Mesendoderm (in vitro differentiated cells): ENCODE measurements at regions not wholly inside any gene's neighbourhood (a gene's known extent, or its start where the extent isn't known, plus 50 kb on each side); places are given as distances from the start of the nearest gene placed in this dataset.
"Not testable (repeated sequence)": the region's sequence is repeated elsewhere in the genome, so short reads cannot be mapped to it uniquely, and the experiment has no call there.

Experiments
- DNase-seq: peaks from one replicate; pipeline ENCODE4 v3.0.0; 2013
- H2AK5ac ChIP-seq: 2 replicates; pipeline ENCODE4 v1.6.1; 2013; ENCODE audit warnings: low read length, inconsistent platforms
- H2BK120ac ChIP-seq: 2 replicates; pipeline ENCODE4 v1.6.1; 2013; ENCODE audit warnings: low read depth, mild to moderate bottlenecking, low read length, moderate library complexity, mixed read lengths
- H2BK15ac ChIP-seq: replicated peaks from 2 replicates; pipeline ENCODE4 v1.6.1; 2013; ENCODE audit warnings: low read depth, mild to moderate bottlenecking, moderate library complexity
- H2BK5ac ChIP-seq: 2 replicates; pipeline ENCODE4 v1.6.1; 2013; ENCODE audit warnings: low read length, inconsistent platforms
- H3K18ac ChIP-seq: 2 replicates; pipeline ENCODE4 v1.6.1; 2013; ENCODE audit warnings: mild to moderate bottlenecking, low read length, mixed read lengths
- H3K23ac ChIP-seq: one replicate; pipeline ENCODE4 v1.6.1; 2013; ENCODE audit warnings: low read length
- H3K27ac ChIP-seq: 2 replicates; pipeline ENCODE4 v1.5.1; 2013; ENCODE audit warnings: low read depth, mild to moderate bottlenecking, inconsistent platforms, low read length, moderate library complexity
- H3K27me3 ChIP-seq: 2 replicates; pipeline ENCODE4 v1.6.1; 2013; ENCODE audit warnings: low read length, control low read depth, mild to moderate bottlenecking, inconsistent platforms; ENCODE audit not compliant: insufficient read depth, poor library complexity
- H3K36me3 ChIP-seq: 2 replicates; pipeline ENCODE4 v1.6.1; 2013; ENCODE audit warnings: low read length, inconsistent platforms; ENCODE audit not compliant: control insufficient read depth, insufficient read depth
- H3K4ac ChIP-seq: one replicate; pipeline ENCODE4 v1.6.1; 2013; ENCODE audit warnings: low read depth, mild to moderate bottlenecking, low read length, moderate library complexity
- H3K4me1 ChIP-seq: 2 replicates; pipeline ENCODE4 v1.6.1; 2013; ENCODE audit warnings: low read depth, low read length, inconsistent platforms; ENCODE audit not compliant: control insufficient read depth
- H3K4me2 ChIP-seq: 2 replicates; pipeline ENCODE4 v1.6.1; 2013; ENCODE audit warnings: low read length
- H3K4me3 ChIP-seq: 2 replicates; pipeline ENCODE4 v1.5.1; 2013; ENCODE audit warnings: mild to moderate bottlenecking, low read length
- H3K56ac ChIP-seq: one replicate; pipeline ENCODE4 v1.6.1; 2013; ENCODE audit warnings: low read length
- H3K79me1 ChIP-seq: 2 replicates; pipeline ENCODE4 v1.6.1; 2013; ENCODE audit warnings: low read length, inconsistent platforms
- H3K79me2 ChIP-seq: 2 replicates; pipeline ENCODE4 v1.6.1; 2013; ENCODE audit warnings: mild to moderate bottlenecking, low read length; ENCODE audit not compliant: control insufficient read depth, insufficient read depth
- H3K9ac ChIP-seq: 2 replicates; pipeline ENCODE4 v1.6.1; 2013; ENCODE audit warnings: low read length, inconsistent platforms
- H4K5ac ChIP-seq: one replicate; pipeline ENCODE4 v1.6.1; 2013; ENCODE audit warnings: low read length
- H4K8ac ChIP-seq: one replicate; pipeline ENCODE4 v1.6.1; 2013; ENCODE audit warnings: low read depth, mild to moderate bottlenecking, control low read depth, low read length, moderate library complexity
- WGBS: extraction: QIAGEN DNeasy Blood & Tissue Kit; methylation state at CpG from one replicate; pipeline ENCODE4 v1.1.7; 2013; ENCODE audit warnings: low lambda C conversion rate, missing lambda C conversion rate; ENCODE audit not compliant: insufficient coverage; ENCODE audit errors: extremely low coverage; 5-methylcytosine and 5-hydroxymethylcytosine counted together

DNA sequence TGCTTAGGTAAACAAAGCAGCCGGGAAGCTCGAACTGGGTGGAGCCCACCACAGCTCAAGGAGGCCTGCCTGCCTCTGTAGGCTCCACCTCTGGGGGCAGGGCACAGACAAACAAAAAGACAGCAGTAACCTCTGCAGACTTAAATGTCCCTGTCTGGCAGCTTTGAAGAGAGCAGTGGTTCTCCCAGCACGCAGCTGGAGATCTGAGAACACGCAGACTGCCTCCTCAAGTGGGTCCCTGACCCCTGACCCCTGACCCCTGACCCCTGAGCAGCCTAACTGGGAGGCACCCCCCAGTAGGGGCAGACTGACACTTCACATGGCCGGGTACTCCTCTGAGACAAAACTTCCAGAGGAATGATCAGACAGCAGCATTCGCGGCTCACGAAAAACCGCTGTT is 214.6 kb upstream of the STS start:
- not testable (repeated sequence) for H3K79me1 ChIP-seq, DNase-seq, H3K4ac ChIP-seq, H3K4me1 ChIP-seq, H3K79me2 ChIP-seq, H3K56ac ChIP-seq, H3K4me3 ChIP-seq, H3K9ac ChIP-seq, H2BK5ac ChIP-seq, H2BK120ac ChIP-seq, H3K27ac ChIP-seq, H3K36me3 ChIP-seq, H2BK15ac ChIP-seq, H3K27me3 ChIP-seq, H2AK5ac ChIP-seq, H4K8ac ChIP-seq, H4K5ac ChIP-seq, H3K4me2 ChIP-seq, H3K18ac ChIP-seq, H3K23ac ChIP-seq
- WGBS: no CpG with 5 or more reads among the region's 9 CpGs

DNA sequence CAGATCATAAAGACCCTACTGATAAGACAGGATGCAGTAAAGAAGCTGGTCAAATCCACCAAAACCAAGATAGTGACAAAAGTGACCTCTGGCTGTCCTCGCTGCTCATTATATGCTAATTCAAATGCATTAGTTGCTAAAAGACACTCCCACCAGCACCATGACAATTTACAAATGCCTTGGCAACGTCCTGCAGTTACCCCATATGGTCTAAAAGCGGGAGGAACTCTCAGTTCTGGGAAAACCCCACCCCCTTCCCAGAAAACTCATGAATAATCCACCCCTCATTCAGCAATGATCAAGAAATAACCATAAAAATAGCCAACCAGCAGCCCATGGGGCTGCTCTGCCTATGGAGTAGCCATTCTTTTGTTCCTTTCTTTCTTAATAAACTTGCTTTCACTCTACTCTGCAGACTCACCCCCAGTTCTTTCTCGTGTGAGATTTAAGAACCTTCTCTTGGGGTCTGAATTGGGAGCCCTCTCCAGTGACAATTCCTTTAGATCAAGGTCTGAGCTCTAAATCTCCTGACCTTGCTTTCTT is 217.1 kb upstream of the STS start:
- Histone ChIP-seq H3K9ac (no peak overlapping the region), H3K4ac (no peak overlapping the region), H2BK120ac (no peak overlapping the region), H3K18ac (no peak overlapping the region), H3K4me3 (no peak overlapping the region), H4K5ac (no peak overlapping the region), H3K4me2 (no peak overlapping the region), H2BK15ac (no peak overlapping the region), H3K79me1 (no peaks in the 10 kb centered on the region), H3K36me3 (no peaks in the 10 kb centered on the region), H3K27ac (no peak overlapping the region), H3K27me3 (no peaks in the 10 kb centered on the region), H3K56ac (no peak overlapping the region), H2BK5ac (no peak overlapping the region), H2AK5ac (no peak overlapping the region), H3K23ac (no peak overlapping the region), H3K4me1 (no peaks in the 10 kb centered on the region), H3K79me2 (no peaks in the 10 kb centered on the region), H4K8ac (no peak overlapping the region)
- no CpG with 5 or more reads among the region's 4 CpGs for WGBS
- DNase-seq: peak; percentile 75

DNA sequence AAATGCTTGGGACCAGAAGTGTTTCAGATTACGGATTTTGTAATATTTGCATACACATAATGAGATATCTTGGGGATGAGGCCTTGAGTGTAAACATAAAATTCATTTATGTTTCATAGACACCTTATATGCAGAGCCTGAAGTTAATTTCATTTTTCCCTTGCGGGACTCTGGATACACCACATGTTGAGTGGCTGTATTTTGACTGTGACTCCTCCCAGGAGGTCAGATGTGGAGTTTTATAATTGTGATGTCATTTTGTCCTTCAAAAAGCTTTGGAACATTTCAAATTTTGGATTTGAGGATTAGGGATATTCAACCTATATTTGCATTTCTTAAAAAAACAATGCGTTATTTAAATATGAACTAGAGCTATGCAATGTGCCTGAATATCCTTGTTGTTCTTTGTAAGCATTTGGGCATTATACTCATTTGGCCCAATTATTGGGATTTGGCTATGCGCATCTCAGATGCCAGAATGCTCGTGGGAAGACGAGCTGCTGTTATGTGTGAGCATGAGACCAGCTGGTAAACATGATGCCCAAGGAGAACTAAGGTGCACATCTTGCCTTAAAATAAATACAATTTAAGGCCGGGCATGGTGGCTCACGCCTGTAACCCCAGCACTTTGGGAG is 223.0 kb upstream of the STS start:
- Histone ChIP-seq H4K5ac (no peak overlapping the region), H3K4me1 (no peaks in the 10 kb centered on the region), H4K8ac (no peak overlapping the region), H2BK120ac (no peak overlapping the region), H3K27ac (no peak overlapping the region), H3K4me3 (no peak overlapping the region), H3K4ac (no peak overlapping the region), H2BK15ac (no peak overlapping the region), H3K18ac (no peak overlapping the region), H3K27me3 (no peaks in the 10 kb centered on the region), H2BK5ac (no peak overlapping the region), H3K36me3 (no peaks in the 10 kb centered on the region), H3K79me1 (no peaks in the 10 kb centered on the region), H3K23ac (no peak overlapping the region), H3K56ac (no peak overlapping the region), H3K9ac (no peak overlapping the region), H3K4me2 (no peak overlapping the region), H3K79me2 (no peaks in the 10 kb centered on the region), H2AK5ac (no peak overlapping the region)
- no peak for DNase-seq
- WGBS: no CpG with 5 or more reads among the region's 8 CpGs

DNA sequence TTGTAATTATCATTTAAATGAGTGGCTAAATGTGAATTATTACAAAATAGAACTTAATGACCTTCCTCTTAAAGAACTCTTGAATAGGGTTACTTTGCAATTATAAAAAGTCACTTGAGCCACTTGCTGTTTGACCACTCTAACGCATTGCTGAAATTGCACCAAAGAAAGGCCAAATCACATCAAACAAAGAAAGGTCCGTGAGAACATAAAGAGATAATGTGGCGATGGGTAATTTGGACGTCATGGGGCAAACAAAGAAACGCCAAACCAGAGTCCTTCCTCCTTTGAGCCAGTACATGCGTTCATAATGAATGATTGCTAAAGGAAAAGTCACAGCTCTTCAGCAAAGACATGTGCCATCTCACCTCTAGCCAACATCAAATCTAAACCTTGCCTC is 229.8 kb upstream of the STS start:
- H3K4me1 ChIP-seq: no peaks in the 10 kb centered on the region
- no peak overlapping the region for H3K4me2 ChIP-seq
- no peak overlapping the region for H2AK5ac ChIP-seq
- H3K79me1 ChIP-seq: no peaks in the 10 kb centered on the region
- no peak overlapping the region for H3K56ac ChIP-seq
- H3K18ac ChIP-seq: no peak overlapping the region
- H3K4me3 ChIP-seq: no peak overlapping the region
- no peaks in the 10 kb centered on the region for H3K36me3 ChIP-seq
- no peak overlapping the region for H4K8ac ChIP-seq
- H3K23ac ChIP-seq: no peak overlapping the region
- H3K9ac ChIP-seq: no peak overlapping the region
- no peaks in the 10 kb centered on the region for H3K79me2 ChIP-seq
- no peak overlapping the region for H2BK15ac ChIP-seq
- no peak overlapping the region for H3K4ac ChIP-seq
- H2BK120ac ChIP-seq: no peak overlapping the region
- H2BK5ac ChIP-seq: no peak overlapping the region
- no peaks in the 10 kb centered on the region for H3K27me3 ChIP-seq
- DNase-seq: no peak
- no peak overlapping the region for H3K27ac ChIP-seq
- no peak overlapping the region for H4K5ac ChIP-seq
- no CpG with 5 or more reads among the region's 6 CpGs for WGBS

DNA sequence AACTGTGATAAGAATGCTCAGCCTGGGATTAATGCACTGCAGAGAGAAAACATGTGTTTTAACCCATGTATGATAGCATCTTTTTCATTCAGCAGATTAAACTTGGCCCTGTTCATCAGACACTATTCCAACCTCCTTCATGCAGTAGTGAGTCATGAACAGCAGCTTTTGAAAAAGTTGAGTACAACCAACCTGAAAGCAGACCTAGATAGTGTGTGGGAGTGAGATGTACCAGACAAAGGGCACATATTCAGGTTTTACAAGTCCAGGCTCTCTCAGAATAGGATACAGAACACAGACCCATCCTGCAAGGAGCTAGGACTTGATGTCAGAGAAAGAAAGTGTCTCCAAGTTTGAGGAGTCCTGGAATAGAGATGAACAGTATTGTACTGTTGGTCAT is 237.3 kb upstream of the STS start:
- no peaks in the 10 kb centered on the region for H3K36me3 ChIP-seq
- no peak overlapping the region for H3K27ac ChIP-seq
- no peaks in the 10 kb centered on the region for H3K79me2 ChIP-seq
- no peak overlapping the region for H3K23ac ChIP-seq
- H4K5ac ChIP-seq: no peak overlapping the region
- H4K8ac ChIP-seq: no peak overlapping the region
- DNase-seq: no peak
- no peak overlapping the region for H2AK5ac ChIP-seq
- H3K79me1 ChIP-seq: no peaks in the 10 kb centered on the region
- no peak overlapping the region for H3K56ac ChIP-seq
- no peak overlapping the region for H3K4ac ChIP-seq
- H3K27me3 ChIP-seq: no peaks in the 10 kb centered on the region
- H3K4me1 ChIP-seq: no peaks in the 10 kb centered on the region
- no peak overlapping the region for H3K18ac ChIP-seq
- H2BK5ac ChIP-seq: no peak overlapping the region
- no peak overlapping the region for H3K4me2 ChIP-seq
- H3K9ac ChIP-seq: no peak overlapping the region
- no peak overlapping the region for H2BK120ac ChIP-seq
- no peak overlapping the region for H2BK15ac ChIP-seq
- no peak overlapping the region for H3K4me3 ChIP-seq

DNA sequence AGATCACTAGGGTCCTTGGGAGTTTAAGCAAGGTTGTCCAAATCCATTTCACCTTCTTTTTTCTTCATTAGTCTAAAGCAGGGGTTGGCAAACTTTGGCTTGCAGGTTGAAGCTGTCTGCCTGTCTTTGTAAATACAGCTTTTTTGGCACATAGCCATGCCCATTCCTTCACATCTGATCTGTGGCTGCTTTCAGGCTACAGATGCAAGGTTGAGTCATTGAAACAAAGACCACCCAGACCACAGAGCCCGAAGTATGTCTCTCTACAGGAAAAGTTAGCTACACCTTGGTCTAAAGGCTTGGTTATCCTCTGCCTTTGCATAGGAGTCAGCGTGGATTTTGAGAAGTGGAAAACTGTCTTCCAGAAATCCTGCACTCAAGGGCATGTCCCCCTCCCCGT is 238.1 kb upstream of the STS start:
- Histone ChIP-seq H3K79me1 (no peaks in the 10 kb centered on the region), H4K5ac (no peak overlapping the region), H3K27ac (no peak overlapping the region), H3K56ac (no peak overlapping the region), H3K4me1 (no peaks in the 10 kb centered on the region), H3K27me3 (no peaks in the 10 kb centered on the region), H3K4ac (no peak overlapping the region), H4K8ac (no peak overlapping the region), H3K4me2 (no peak overlapping the region), H3K23ac (no peak overlapping the region), H3K36me3 (no peaks in the 10 kb centered on the region), H2AK5ac (no peak overlapping the region), H3K4me3 (no peak overlapping the region), H2BK15ac (no peak overlapping the region), H3K18ac (no peak overlapping the region), H2BK5ac (no peak overlapping the region), H3K9ac (no peak overlapping the region), H2BK120ac (peak overlapping the region; percentile 23), H3K79me2 (no peaks in the 10 kb centered on the region)
- DNase-seq: no peak
- WGBS: no CpG with 5 or more reads among the region's 3 CpGs
